Activated CD8-positive, alpha-beta memory T cell treated with anti-CD3 and anti-CD28 coated beads for 48 hours (primary cell): ENCODE measurements at regions not wholly inside any gene's neighbourhood (a gene's known extent, or its start where the extent isn't known, plus 50 kb on each side); places are given as distances from the start of the nearest gene placed in this dataset.
"Not testable (repeated sequence)": the region's sequence is repeated elsewhere in the genome, so short reads cannot be mapped to it uniquely, and the experiment has no call there.

Experiments used
- DNase-seq, 3 experiments: peaks; one replicate each; pipeline ENCODE4 v3.0.0-alpha.2; 2020; ENCODE audit warnings: low read depth in 2 of 3, low spot score in 2 of 3

- DNase-seq, result no peak
Observed at GRCh38 chr16:47866423-47866822, 289.4 kb downstream of the ABCC12 start.

DNA sequence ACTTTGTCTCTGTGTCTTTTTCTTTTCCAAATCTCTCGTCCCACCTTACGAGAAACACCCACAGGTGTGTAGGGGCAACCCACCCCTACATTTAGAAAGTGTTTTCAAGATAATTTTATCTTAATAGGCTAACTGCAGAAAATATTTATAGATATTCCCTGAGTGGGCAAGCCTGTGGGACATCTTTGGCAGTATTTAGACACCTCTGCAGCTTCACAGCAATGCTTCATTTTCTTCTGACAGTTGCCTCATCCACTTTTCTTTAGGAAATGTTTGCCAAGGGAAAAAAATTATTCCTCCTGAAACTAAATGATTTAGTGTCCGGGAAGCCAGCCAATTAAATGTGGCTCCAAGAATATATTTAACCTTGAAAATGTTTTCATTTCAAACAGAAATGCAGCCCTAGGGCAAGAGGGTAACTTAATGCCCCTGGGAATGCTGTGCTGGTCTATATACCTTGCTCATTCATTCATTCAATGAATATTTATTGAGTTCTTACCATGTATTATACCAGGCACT, 290.4 kb downstream of the ABCC12 start:
- DNase-seq, result no peak

DNA sequence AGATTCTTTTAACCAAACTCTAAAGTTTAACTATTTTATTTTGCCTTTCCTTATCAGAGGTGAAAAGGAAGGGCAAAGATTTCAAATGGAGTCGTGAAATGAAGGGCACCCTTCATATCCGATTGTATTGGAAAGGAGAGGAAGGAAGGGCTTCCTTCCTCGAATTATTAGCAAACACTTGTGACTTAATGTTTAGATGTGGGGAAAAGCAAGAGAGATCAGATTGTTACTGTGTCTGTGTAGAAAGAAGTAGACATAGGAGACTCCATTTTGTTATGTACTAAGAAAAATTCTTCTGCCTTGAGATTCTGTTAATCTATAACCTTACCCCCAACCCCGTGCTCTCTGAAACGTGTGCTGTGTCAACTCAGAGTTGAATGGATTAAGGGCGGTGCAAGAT, 291.5 kb downstream of the ABCC12 start:
- not testable (repeated sequence) for DNase-seq

DNA sequence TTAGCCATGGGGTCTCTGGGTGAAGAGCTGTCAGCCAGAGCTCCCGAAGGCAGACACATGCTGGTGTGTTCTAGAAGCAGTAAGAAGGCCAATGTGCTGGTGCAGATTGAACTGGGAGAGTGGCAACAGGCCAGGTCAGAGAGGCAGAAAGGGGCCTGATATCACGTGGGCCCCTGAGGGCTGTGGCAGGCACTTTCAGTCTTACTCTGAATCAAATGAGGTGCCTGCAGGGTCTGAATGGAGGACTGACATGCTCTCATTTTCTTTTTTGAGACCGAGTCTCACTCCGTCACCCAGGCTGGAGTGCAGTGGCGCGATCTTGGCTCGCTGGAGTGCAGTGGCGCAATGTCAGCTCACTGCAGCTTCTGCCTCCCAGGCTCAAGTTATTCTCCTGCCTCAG, 293.8 kb downstream of the ABCC12 start:
- no peak for DNase-seq

DNA sequence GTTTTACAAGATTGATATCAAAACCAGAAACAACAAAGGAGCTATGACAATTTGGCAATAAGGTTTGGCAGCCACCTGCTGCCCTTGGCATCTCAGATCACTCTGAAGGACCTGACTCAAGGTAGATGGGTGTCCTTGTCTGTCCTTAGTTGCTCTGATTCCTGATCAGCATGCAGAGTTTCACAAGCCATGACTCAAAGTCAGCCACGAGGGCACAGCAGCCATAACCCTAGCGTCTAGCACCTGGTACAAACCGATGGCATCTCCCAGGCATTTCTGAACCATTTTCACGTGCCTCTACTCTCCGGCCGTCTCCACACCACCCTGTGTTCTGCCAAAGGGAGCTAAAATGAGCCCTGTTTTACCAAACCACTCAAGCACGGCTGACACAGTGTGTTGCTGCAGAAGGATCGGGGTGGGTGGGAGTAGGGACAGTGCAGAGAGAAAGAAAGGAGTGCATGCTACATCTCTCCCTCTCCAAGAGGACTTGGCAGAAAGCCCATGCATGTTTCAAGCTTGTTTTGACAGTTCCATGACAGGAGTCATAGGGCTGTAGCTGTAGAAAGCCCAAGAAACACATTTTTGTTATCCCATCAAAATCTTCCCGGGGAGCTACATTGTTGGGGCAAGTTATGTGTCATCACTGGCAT, 297.3 kb downstream of the ABCC12 start:
- DNase-seq, result no peak

DNA sequence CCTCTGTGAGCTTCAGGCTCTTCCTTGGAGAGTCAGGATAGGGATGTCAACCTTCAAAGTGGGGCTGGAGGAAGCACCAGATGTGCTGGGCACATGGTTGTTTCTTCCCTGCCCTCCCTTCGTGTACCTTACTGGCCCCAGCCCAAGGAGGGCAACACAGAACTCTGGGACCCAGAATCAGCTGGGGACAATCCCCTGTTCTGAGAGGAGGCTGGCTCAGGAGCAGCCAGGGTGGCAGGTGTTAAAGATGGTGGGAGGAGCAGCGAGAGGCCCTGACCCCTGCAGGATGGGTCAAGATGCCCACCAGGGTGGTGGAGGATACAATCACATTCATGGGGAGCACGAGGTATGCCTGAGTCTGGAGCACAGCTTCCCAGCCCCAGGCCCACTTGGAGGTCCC, 300.4 kb downstream of the ABCC12 start:
- no peak for DNase-seq

GRCh38 chr16:47854737-47855136, 301.1 kb downstream of the ABCC12 start:
- DNase-seq, result no peak

GRCh38 chr16:47852991-47853390, 302.8 kb downstream of the ABCC12 start:
- DNase-seq, result no peak

DNA sequence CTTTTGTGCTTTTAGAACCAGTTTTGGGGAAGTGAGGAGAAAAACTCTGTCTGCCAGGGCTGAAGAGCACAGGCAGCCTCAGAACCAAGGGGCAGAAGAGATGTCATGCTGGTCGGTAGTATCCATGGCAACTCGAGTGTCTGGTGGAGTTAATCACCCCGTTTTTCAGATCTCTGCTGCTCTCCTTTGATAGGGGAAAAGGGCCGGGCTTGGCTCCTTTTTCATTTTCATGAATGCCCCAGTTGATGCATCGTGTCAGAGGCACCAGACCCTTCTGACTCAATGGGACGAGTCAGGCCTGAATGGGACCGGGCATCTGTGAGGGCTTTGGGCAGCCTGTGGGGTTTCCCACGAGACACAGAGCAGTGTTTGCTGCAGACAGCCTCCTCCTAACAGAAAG, 304.6 kb downstream of the ABCC12 start:
- no peak for DNase-seq

DNA sequence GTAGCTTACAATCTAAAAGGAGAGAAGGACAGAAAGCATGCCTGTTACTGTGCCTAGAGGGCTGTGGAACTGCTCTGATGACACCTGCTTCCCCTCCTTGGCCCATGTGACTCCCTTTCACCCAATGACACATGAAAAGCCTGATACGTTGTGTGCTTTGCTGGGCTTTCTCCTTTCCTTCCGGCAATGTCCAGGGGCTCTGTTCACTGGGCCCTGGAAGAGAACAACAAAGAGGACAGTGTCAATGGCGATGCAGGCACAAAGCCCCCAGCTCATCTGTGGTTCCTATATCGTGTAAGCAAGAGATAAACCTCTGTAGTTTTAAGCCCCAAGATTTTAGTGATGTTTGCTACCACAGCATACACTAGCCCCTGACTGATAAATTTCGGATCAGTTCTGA, 306.1 kb downstream of the ABCC12 start:
- no peak for DNase-seq

GRCh38 chr16:47848421-47849109, 307.2 kb downstream of the ABCC12 start:
- no peak for DNase-seq

- DNase-seq, result no peak
Observed at GRCh38 chr16:47847220-47847970, 308.4 kb downstream of the ABCC12 start.

- DNase-seq, result no peak
Observed at GRCh38 chr16:47834485-47835024, 321.2 kb downstream of the ABCC12 start.

DNA sequence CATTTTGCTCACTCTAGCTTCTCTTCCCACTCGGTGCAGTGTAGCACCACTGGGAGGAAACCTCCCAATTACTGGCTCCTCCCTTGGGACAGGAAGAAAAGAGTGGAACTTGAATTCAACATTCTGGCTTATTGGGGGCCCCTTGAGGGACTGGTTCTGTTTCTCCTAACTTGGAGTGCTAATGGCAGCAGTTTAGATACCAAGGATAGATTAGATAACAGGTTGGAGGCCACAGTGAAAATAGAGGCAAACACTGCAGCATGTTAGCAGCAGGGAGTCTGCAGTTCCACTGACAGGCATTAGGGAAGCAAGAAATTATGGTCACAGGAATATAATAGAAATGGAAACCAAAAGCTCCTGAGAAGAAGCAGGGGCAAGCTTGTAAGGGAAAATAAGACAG, 322.0 kb downstream of the ABCC12 start:
- DNase-seq, result no peak

GRCh38 chr16:47829850-47830600, 325.8 kb downstream of the ABCC12 start:
- no peak for DNase-seq

- DNase-seq, result no peak
Observed at GRCh38 chr16:47826070-47826469, 329.7 kb downstream of the ABCC12 start.

DNA sequence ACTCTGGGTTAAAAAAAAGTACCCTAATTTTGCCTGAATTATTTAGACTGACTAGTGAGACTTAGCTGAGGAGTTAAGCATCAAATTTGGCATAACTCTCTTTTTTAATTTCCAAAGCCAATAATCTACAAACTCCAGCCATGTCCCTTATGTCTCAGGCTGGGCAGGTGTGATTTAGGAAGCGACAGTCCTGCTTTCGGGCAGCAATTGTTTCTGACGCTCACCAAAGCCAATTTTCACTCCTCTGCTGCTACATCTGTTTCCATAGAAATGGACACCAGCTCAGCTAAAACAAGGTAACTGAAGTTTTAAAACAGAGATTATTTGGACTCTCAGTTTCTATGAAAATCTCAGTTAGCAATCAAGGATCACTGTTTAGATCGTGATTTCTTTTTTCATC, 338.7 kb downstream of the ABCC12 start:
- no peak for DNase-seq

DNA sequence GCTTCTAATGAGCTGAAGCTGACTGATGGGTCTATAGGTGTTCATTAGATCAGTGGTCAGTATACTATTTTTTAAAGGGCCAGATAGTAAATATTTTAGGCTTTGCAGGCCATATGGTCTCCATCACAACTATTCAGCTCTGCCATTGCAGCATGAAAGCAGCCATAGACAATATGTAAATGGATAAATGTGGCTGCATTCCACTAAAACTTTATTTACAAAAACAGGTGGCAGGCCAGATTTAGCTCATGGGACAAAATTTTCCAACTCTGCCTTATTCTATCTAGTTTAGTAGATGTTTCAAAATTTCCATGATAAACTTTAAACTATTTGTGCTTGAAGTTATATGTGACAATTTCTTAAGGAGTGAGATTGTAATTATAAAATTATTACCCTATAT, 339.3 kb downstream of the ABCC12 start:
- no peak for DNase-seq

- DNase-seq, result no peak
Observed at GRCh38 chr16:47815655-47816054, 340.1 kb downstream of the ABCC12 start.

GRCh38 chr16:47811758-47812157, 344.0 kb downstream of the ABCC12 start:
- not testable (repeated sequence) for DNase-seq

GRCh38 chr16:47806309-47806847, 345.2 kb downstream of the PHKB start:
- no peak for DNase-seq
